ENCODE measurements at regions not wholly inside any gene's neighbourhood (a gene's known extent, or its start where the extent isn't known, plus 50 kb on each side); places are given as distances from the start of the nearest gene placed in this dataset.

DNA sequence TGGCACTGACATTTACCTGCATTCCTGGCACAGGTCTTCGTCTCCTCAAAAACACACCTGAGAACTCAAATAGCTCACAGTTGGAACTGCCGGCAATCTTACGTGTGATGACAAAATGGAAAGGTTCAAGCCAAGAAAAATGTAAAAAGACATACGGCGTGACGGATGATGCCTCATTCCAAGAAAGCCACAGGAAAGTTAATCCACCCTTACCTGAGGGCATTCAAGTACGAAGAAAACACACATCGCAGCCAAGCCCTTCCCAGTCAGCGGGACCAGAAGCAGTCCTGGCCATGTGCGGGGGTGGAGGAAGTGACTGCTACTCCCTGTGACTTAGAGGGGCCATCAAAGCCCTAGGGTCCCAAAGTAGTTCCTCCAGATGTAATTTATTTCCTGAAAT is 986.3 kb upstream of the CELF4 start:
- Histone ChIP-seq H3K36me3 (ENCODE audit: control insufficient read depth in 2 of 2, extremely low read depth in 1 of 2, insufficient read depth in 2 of 2, low read length in 2 of 2) (no peaks in the 10 kb centered on the region), H3K79me2 (ENCODE audit: control insufficient read depth, insufficient read depth, low read length) (no peaks in the 10 kb centered on the region), H3K4me2 (ENCODE audit: insufficient read depth, low read length) (no peak overlapping the region), H3K9ac (replicated peaks; ENCODE audit: extremely low read depth, insufficient read depth, low read length) (no peak overlapping the region), H3K27me3 (ENCODE audit: control insufficient read depth in 2 of 2, insufficient read depth in 2 of 2, low read length in 2 of 2) (no peaks in the 10 kb centered on the region), H4K20me1 (replicated peaks; ENCODE audit: control insufficient read depth, extremely low read depth, insufficient read depth, low read length) (no peaks in the 10 kb centered on the region), H3K27ac (ENCODE audit: insufficient read depth, low read depth, low read length) (no peak overlapping the region), H2AFZ (ENCODE audit: low read depth, low read length) (no peak overlapping the region), H3K4me1 (ENCODE audit: control insufficient read depth, extremely low read depth, insufficient read depth, low read length) (no peaks in the 10 kb centered on the region), H3K9me1 (replicated peaks; ENCODE audit: control insufficient read depth, extremely low read depth, insufficient read depth, low read length) (no peaks in the 10 kb centered on the region), H3K9me3 (replicated peaks; ENCODE audit: control insufficient read depth, insufficient read depth, low read length) (peaks cover 2% of the 10 kb centered on the region), H3K4me3 (replicated peaks in 1 of 3; ENCODE audit: insufficient read depth in 1 of 3, low read depth in 1 of 3, low read length in 3 of 3) (no peak overlapping the region)
- dilution Hi-C loops (cut with MboI; ENCODE audit: extremely low pct_ligation_motif_present, low sequenced_read_pairs) (no loop called here), intact Hi-C loops (cut with micrococcal nuclease) (no loop called here)
- no peak for DNase-seq (ENCODE audit: low read depth, low spot score)
- TF ChIP-seq GATA2 (IDR thresholded peaks at IDR 0.05; ENCODE audit: insufficient read depth, insufficient read length, low read depth, low read length) (no peak), JUN (IDR thresholded peaks at IDR 0.05; ENCODE audit: borderline replicate concordance, insufficient read depth, insufficient read length, low read depth) (no peak), FOS (IDR thresholded peaks at IDR 0.05; ENCODE audit: borderline replicate concordance, insufficient read depth, low read length) (no peak), EZH2 (IDR thresholded peaks at IDR 0.05; ENCODE audit: borderline replicate concordance, low read depth, low read length, severe bottlenecking) (no peak)
- ChIA-PET POLR2A (no interaction called here), CTCF (no interaction called here)
- FAIRE-seq = no peak
- no TSS peak for BruUV-seq (replicated peaks)

DNA sequence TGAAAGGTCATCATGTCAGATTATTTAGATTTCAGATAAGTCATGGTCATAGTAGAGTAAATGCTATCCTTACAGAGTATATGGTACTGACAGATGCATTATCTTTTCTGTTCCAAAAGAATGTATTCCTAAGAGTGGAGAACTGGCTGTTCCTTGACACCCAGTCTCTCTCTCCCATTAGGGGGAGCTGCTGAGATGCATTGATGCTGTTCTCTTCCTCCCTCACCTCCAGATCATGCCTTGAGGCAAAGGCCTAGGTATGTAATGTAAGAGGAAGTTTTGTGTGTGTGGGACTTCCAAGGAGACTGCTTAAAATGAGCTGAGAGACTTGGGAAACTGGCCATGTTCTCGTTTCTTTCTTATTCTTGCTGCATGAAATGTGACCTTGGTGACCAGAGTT is 979.5 kb upstream of the CELF4 start:
- Histone ChIP-seq H4K20me1 (replicated peaks; ENCODE audit: control insufficient read depth, extremely low read depth, insufficient read depth, low read length) (no peaks in the 10 kb centered on the region), H3K36me3 (ENCODE audit: control insufficient read depth in 2 of 2, extremely low read depth in 1 of 2, insufficient read depth in 2 of 2, low read length in 2 of 2) (no peaks in the 10 kb centered on the region), H3K4me3 (replicated peaks in 1 of 3; ENCODE audit: insufficient read depth in 1 of 3, low read depth in 1 of 3, low read length in 3 of 3) (no peak overlapping the region), H3K9me3 (replicated peaks; ENCODE audit: control insufficient read depth, insufficient read depth, low read length) (peaks cover 5% of the 10 kb centered on the region), H3K9ac (replicated peaks; ENCODE audit: extremely low read depth, insufficient read depth, low read length) (no peak overlapping the region), H2AFZ (ENCODE audit: low read depth, low read length) (no peak overlapping the region), H3K4me2 (ENCODE audit: insufficient read depth, low read length) (no peak overlapping the region), H3K79me2 (ENCODE audit: control insufficient read depth, insufficient read depth, low read length) (no peaks in the 10 kb centered on the region), H3K9me1 (replicated peaks; ENCODE audit: control insufficient read depth, extremely low read depth, insufficient read depth, low read length) (no peaks in the 10 kb centered on the region), H3K4me1 (ENCODE audit: control insufficient read depth, extremely low read depth, insufficient read depth, low read length) (no peaks in the 10 kb centered on the region), H3K27me3 (ENCODE audit: control insufficient read depth in 2 of 2, insufficient read depth in 2 of 2, low read length in 2 of 2) (no peaks in the 10 kb centered on the region), H3K27ac (ENCODE audit: insufficient read depth, low read depth, low read length) (no peak overlapping the region)
- dilution Hi-C loops (cut with MboI; ENCODE audit: extremely low pct_ligation_motif_present, low sequenced_read_pairs) (no loop called here), intact Hi-C loops (cut with micrococcal nuclease) (no loop called here)
- BruUV-seq (replicated peaks) = no TSS peak
- no peak for FAIRE-seq
- no peak for TF ChIP-seq GATA2 (IDR thresholded peaks at IDR 0.05; ENCODE audit: insufficient read depth, insufficient read length, low read depth, low read length)
- TF ChIP-seq FOS (IDR thresholded peaks at IDR 0.05; ENCODE audit: borderline replicate concordance, insufficient read depth, low read length) = no peak
- TF ChIP-seq EZH2 (IDR thresholded peaks at IDR 0.05; ENCODE audit: borderline replicate concordance, low read depth, low read length, severe bottlenecking) = no peak
- no peak for TF ChIP-seq JUN (IDR thresholded peaks at IDR 0.05; ENCODE audit: borderline replicate concordance, insufficient read depth, insufficient read length, low read depth)
- TF ChIP-seq POLR2A (IDR thresholded peaks at IDR 0.05; ENCODE audit: low read depth, low read length) = no peak
- TF ChIP-seq MAX (IDR thresholded peaks at IDR 0.05; ENCODE audit: insufficient read depth, insufficient read length) = no peak
- ChIA-PET CTCF (no interaction called here), POLR2A (no interaction called here)
- no peak for DNase-seq (ENCODE audit: low read depth, low spot score)

Measured in endothelial cell of umbilical vein (primary cell).